ENCODE measurements at regions not wholly inside any gene's neighbourhood (a gene's known extent, or its start where the extent isn't known, plus 50 kb on each side); places are given as distances from the start of the nearest gene placed in this dataset.
"Not testable (repeated sequence)": the region's sequence is repeated elsewhere in the genome, so short reads cannot be mapped to it uniquely, and the experiment has no call there.

- Histone ChIP-seq H3K27me3 (ENCODE audit: control insufficient read depth in 2 of 2, insufficient read depth in 1 of 2, low read length in 1 of 2) (no peaks in the 10 kb centered on the region), H3K9me3 (ENCODE audit: control insufficient read depth in 2 of 2, insufficient read depth in 1 of 2, low read length in 1 of 2) (peaks cover 0 to 13% of the 10 kb centered on the region in 2 donors), H3K36me3 (ENCODE audit: control insufficient read depth in 2 of 2, insufficient read depth in 2 of 2, low read length in 1 of 2) (no peaks in the 10 kb centered on the region), H3K4me3 (ENCODE audit: low read length in 2 of 2) (no peak overlapping the region), H3K4me1 (ENCODE audit: control insufficient read depth in 2 of 2, insufficient read depth in 2 of 2, low read length in 2 of 2) (peaks cover 15 to 51% of the 10 kb centered on the region in 2 donors), H3K27ac (ENCODE audit: low read depth in 1 of 2, low read length in 1 of 2) (no peak overlapping the region)
- DNase-seq (ENCODE audit: low read depth in 6 of 9, low spot score in 9 of 9): no peak
- WGBS: 94% methylated on average over 12 of the region's 12 CpGs
Measured at GRCh38 chr2:395886-396285, 108.0 kb upstream of the ALKAL2 start.

GRCh38 chr2:393711-394696 lies 106.1 kb upstream of the ALKAL2 start:
- Histone ChIP-seq H3K27me3 (ENCODE audit: control insufficient read depth in 2 of 2, insufficient read depth in 1 of 2, low read length in 1 of 2) (no peaks in the 10 kb centered on the region), H3K36me3 (ENCODE audit: control insufficient read depth in 2 of 2, insufficient read depth in 2 of 2, low read length in 1 of 2) (no peaks in the 10 kb centered on the region), H3K27ac (ENCODE audit: low read depth in 1 of 2, low read length in 1 of 2) (peak overlapping the region; percentile 91 to 97), H3K9me3 (ENCODE audit: control insufficient read depth in 2 of 2, insufficient read depth in 1 of 2, low read length in 1 of 2) (peaks cover 0 to 15% of the 10 kb centered on the region in 2 donors), H3K4me1 (ENCODE audit: control insufficient read depth in 2 of 2, insufficient read depth in 2 of 2, low read length in 2 of 2) (peaks cover 15 to 51% of the 10 kb centered on the region in 2 donors), H3K4me3 (ENCODE audit: low read length in 2 of 2) (peak overlapping the region; percentile 23 to 43)
- peak; percentile 48 to 92 (median 75) for DNase-seq (ENCODE audit: low read depth in 6 of 9, low spot score in 9 of 9)
- 46% methylated on average over 37 of the region's 37 CpGs for WGBS

GRCh38 chr2:392926-393280 lies 105.0 kb upstream of the ALKAL2 start:
- Histone ChIP-seq H3K36me3 (ENCODE audit: control insufficient read depth in 2 of 2, insufficient read depth in 2 of 2, low read length in 1 of 2) (no peaks in the 10 kb centered on the region), H3K4me1 (ENCODE audit: control insufficient read depth in 2 of 2, insufficient read depth in 2 of 2, low read length in 2 of 2) (peaks cover 15 to 51% of the 10 kb centered on the region in 2 donors), H3K4me3 (ENCODE audit: low read length in 2 of 2) (no peak overlapping the region), H3K27ac (ENCODE audit: low read depth in 1 of 2, low read length in 1 of 2) (peak overlapping the region in 1 of 2 donors; percentile 41), H3K27me3 (ENCODE audit: control insufficient read depth in 2 of 2, insufficient read depth in 1 of 2, low read length in 1 of 2) (peaks cover 0 to 2% of the 10 kb centered on the region in 2 donors), H3K9me3 (ENCODE audit: control insufficient read depth in 2 of 2, insufficient read depth in 1 of 2, low read length in 1 of 2) (peaks cover 0 to 15% of the 10 kb centered on the region in 2 donors)
- peak in 4 of 9 donors; percentile 7 to 66 (median 26) for DNase-seq (ENCODE audit: low read depth in 6 of 9, low spot score in 9 of 9)
- 60% methylated on average over 9 of the region's 9 CpGs for WGBS

- H3K4me1 ChIP-seq (ENCODE audit: control insufficient read depth in 2 of 2, insufficient read depth in 2 of 2, low read length in 2 of 2): peaks cover 15 to 48% of the 10 kb centered on the region in 2 donors
- peaks cover 0 to 15% of the 10 kb centered on the region in 2 donors for H3K9me3 ChIP-seq (ENCODE audit: control insufficient read depth in 2 of 2, insufficient read depth in 1 of 2, low read length in 1 of 2)
- H3K4me3 ChIP-seq (ENCODE audit: low read length in 2 of 2): no peak overlapping the region
- no peak overlapping the region for H3K27ac ChIP-seq (ENCODE audit: low read depth in 1 of 2, low read length in 1 of 2)
- H3K27me3 ChIP-seq (ENCODE audit: control insufficient read depth in 2 of 2, insufficient read depth in 1 of 2, low read length in 1 of 2): peaks cover 0 to 3% of the 10 kb centered on the region in 2 donors
- DNase-seq (ENCODE audit: low read depth in 6 of 9, low spot score in 9 of 9): no peak
- no peaks in the 10 kb centered on the region for H3K36me3 ChIP-seq (ENCODE audit: control insufficient read depth in 2 of 2, insufficient read depth in 2 of 2, low read length in 1 of 2)
- WGBS: 94% methylated on average over 32 of the region's 32 CpGs
Measured at GRCh38 chr2:392181-392925, 104.5 kb upstream of the ALKAL2 start.

- Histone ChIP-seq H3K36me3 (ENCODE audit: control insufficient read depth in 2 of 2, insufficient read depth in 2 of 2, low read length in 1 of 2) (no peaks in the 10 kb centered on the region), H3K27me3 (ENCODE audit: control insufficient read depth in 2 of 2, insufficient read depth in 1 of 2, low read length in 1 of 2) (peaks cover 0 to 3% of the 10 kb centered on the region in 2 donors), H3K9me3 (ENCODE audit: control insufficient read depth in 2 of 2, insufficient read depth in 1 of 2, low read length in 1 of 2) (peaks cover 0 to 15% of the 10 kb centered on the region in 2 donors), H3K4me1 (ENCODE audit: control insufficient read depth in 2 of 2, insufficient read depth in 2 of 2, low read length in 2 of 2) (peaks cover 12 to 45% of the 10 kb centered on the region in 2 donors), H3K27ac (ENCODE audit: low read depth in 1 of 2, low read length in 1 of 2) (no peak overlapping the region), H3K4me3 (ENCODE audit: low read length in 2 of 2) (no peak overlapping the region)
- 67% methylated on average over 6 of the region's 6 CpGs for WGBS
- DNase-seq (ENCODE audit: low read depth in 6 of 9, low spot score in 9 of 9): no peak
Measured at GRCh38 chr2:391696-392095, 103.8 kb upstream of the ALKAL2 start.

- Histone ChIP-seq H3K27ac (ENCODE audit: low read depth in 1 of 2, low read length in 1 of 2) (no peak overlapping the region), H3K4me1 (ENCODE audit: control insufficient read depth in 2 of 2, insufficient read depth in 2 of 2, low read length in 2 of 2) (peaks cover 10 to 39% of the 10 kb centered on the region in 2 donors), H3K27me3 (ENCODE audit: control insufficient read depth in 2 of 2, insufficient read depth in 1 of 2, low read length in 1 of 2) (peaks cover 0 to 3% of the 10 kb centered on the region in 2 donors), H3K9me3 (ENCODE audit: control insufficient read depth in 2 of 2, insufficient read depth in 1 of 2, low read length in 1 of 2) (peaks cover 0 to 15% of the 10 kb centered on the region in 2 donors), H3K36me3 (ENCODE audit: control insufficient read depth in 2 of 2, insufficient read depth in 2 of 2, low read length in 1 of 2) (no peaks in the 10 kb centered on the region), H3K4me3 (ENCODE audit: low read length in 2 of 2) (no peak overlapping the region)
- DNase-seq (ENCODE audit: low read depth in 6 of 9, low spot score in 9 of 9): no peak
- WGBS: 90% methylated on average over 14 of the region's 14 CpGs
Measured at GRCh38 chr2:390959-391358, 103.1 kb upstream of the ALKAL2 start.

- H3K27ac ChIP-seq (ENCODE audit: low read depth in 1 of 2, low read length in 1 of 2); DNase-seq (ENCODE audit: low read depth in 6 of 9, low spot score in 9 of 9); H3K36me3 ChIP-seq (ENCODE audit: control insufficient read depth in 2 of 2, insufficient read depth in 2 of 2, low read length in 1 of 2); H3K27me3 ChIP-seq (ENCODE audit: control insufficient read depth in 2 of 2, insufficient read depth in 1 of 2, low read length in 1 of 2); H3K4me3 ChIP-seq (ENCODE audit: low read length in 2 of 2): not testable (repeated sequence)
- Histone ChIP-seq H3K4me1 (ENCODE audit: control insufficient read depth in 2 of 2, insufficient read depth in 2 of 2, low read length in 2 of 2) (peaks cover 4 to 30% of the 10 kb centered on the region in 2 donors), H3K9me3 (ENCODE audit: control insufficient read depth in 2 of 2, insufficient read depth in 1 of 2, low read length in 1 of 2) (peaks cover 0 to 15% of the 10 kb centered on the region in 2 donors)
- 98% methylated on average over 15 of the region's 15 CpGs for WGBS
Measured at GRCh38 chr2:389985-390384, 102.1 kb upstream of the ALKAL2 start.

GRCh38 chr2:388752-389151 lies 100.9 kb upstream of the ALKAL2 start:
- 98% methylated on average over 24 of the region's 24 CpGs for WGBS
- DNase-seq (ENCODE audit: low read depth in 6 of 9, low spot score in 9 of 9): not testable (repeated sequence)

GRCh38 chr2:387980-388421 lies 100.1 kb upstream of the ALKAL2 start:
- WGBS: 94% methylated on average over 18 of the region's 18 CpGs
- no peak overlapping the region for H3K27ac ChIP-seq (ENCODE audit: low read depth in 1 of 2, low read length in 1 of 2)
- H3K4me1 ChIP-seq (ENCODE audit: control insufficient read depth in 2 of 2, insufficient read depth in 2 of 2, low read length in 2 of 2): peaks cover 0 to 11% of the 10 kb centered on the region in 2 donors
- H3K4me3 ChIP-seq (ENCODE audit: low read length in 2 of 2): no peak overlapping the region
- peaks cover 0 to 12% of the 10 kb centered on the region in 2 donors for H3K27me3 ChIP-seq (ENCODE audit: control insufficient read depth in 2 of 2, insufficient read depth in 1 of 2, low read length in 1 of 2)
- peaks cover 0 to 15% of the 10 kb centered on the region in 2 donors for H3K9me3 ChIP-seq (ENCODE audit: control insufficient read depth in 2 of 2, insufficient read depth in 1 of 2, low read length in 1 of 2)
- no peaks in the 10 kb centered on the region for H3K36me3 ChIP-seq (ENCODE audit: control insufficient read depth in 2 of 2, insufficient read depth in 2 of 2, low read length in 1 of 2)
- DNase-seq (ENCODE audit: low read depth in 6 of 9, low spot score in 9 of 9): no peak

More at GRCh38 chr2:388752-389151, 100.9 kb upstream of the ALKAL2 start:
- H3K4me1 ChIP-seq (ENCODE audit: control insufficient read depth in 2 of 2, insufficient read depth in 2 of 2, low read length in 2 of 2): peaks cover 3 to 18% of the 10 kb centered on the region in 2 donors
- not testable (repeated sequence) for H3K36me3 ChIP-seq (ENCODE audit: control insufficient read depth in 2 of 2, insufficient read depth in 2 of 2, low read length in 1 of 2); H3K4me3 ChIP-seq (ENCODE audit: low read length in 2 of 2); H3K27me3 ChIP-seq (ENCODE audit: control insufficient read depth in 2 of 2, insufficient read depth in 1 of 2, low read length in 1 of 2); H3K27ac ChIP-seq (ENCODE audit: low read depth in 1 of 2, low read length in 1 of 2)
- peaks cover 0 to 15% of the 10 kb centered on the region in 2 donors for H3K9me3 ChIP-seq (ENCODE audit: control insufficient read depth in 2 of 2, insufficient read depth in 1 of 2, low read length in 1 of 2)
